ENCODE measurements at regions not wholly inside any gene's neighbourhood (a gene's known extent, or its start where the extent isn't known, plus 50 kb on each side); places are given as distances from the start of the nearest gene placed in this dataset.
A peak's percentile ranks its signal among the peaks of the same experiment; 100 is the strongest.
"Not testable (repeated sequence)": the region's sequence is repeated elsewhere in the genome, so short reads cannot be mapped to it uniquely, and the experiment has no call there.

DNA sequence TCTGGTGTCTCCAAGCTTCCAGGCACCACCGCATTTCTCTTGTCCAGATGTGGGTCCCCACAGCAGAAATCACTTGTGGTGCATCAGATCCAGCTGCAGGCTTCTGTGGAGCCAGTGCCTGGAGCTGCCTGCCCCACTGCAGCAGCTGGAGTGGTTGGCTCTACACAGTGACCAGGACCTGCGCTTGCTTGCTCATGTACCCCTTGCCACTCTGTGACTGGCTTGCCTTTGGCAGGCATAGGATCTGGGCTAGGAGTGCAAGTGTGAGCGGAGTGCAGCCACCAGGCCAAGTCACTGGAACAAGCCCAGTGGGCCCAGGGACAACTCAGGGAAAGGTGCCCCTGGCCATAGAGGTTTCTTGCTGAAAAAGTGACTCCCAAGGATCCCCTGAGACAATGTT is 1400.0 kb upstream of the ALCAM start:
- no peak for DNase-seq (ENCODE audit: low read depth in 2 of 2)

DNA sequence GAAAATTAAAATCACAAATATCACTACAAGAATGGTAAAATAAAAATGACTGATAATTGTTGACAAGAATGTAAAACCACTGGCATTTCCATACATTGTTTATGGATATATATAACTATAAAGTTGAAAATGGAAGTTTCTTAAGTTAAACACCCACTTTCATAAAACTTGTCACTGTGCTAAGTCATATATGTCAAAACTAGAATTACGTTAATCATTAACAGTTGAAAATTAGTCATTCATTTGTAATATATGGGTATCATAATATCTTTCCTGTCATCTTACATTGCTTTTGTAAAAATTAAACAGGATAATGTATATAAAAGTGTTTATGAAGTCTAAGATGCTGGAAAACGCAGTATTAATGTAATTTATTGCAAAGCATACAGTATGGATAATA is 1398.6 kb upstream of the ALCAM start:
- DNase-seq (ENCODE audit: low read depth in 2 of 2), result no peak

DNA sequence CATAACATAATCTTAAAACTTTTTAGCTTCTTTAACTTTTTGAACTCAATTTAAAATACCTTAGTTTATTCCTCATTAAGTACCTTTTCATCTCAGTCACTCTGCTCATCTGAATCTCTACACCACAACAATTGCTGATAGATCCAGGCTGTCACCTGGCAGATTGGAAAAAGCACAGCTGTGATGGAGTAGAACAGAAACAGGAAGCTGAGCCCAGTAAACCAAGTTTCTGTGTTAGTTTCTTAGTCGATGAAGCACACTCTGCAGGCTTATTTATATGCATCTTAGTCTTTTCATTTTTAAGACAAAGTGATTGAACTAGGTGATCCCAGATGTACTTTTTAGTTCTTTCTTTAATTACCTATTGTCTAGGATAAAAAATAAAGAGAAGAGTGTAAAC is 1398.0 kb upstream of the ALCAM start:
- DNase-seq (ENCODE audit: low read depth in 2 of 2), result no peak

DNA sequence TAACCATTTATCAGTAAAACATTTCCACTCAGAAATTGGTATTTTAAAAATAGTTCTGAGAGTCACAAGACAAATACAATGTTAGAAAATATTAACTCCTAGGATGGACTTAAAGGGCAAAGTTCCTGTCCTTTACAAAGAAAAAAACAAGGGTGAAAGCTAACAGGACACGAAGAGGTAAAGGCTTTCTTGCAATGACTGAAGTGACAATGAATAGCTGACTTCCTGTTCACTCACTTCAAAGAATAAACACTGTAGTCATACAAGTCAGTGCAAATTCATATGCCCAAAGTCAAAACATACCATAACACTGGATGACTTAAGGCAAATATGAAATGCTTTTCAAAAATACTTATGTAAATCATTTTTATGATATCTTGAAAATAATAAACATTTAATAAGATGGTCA is 1389.8 kb upstream of the ALCAM start:
- no peak for DNase-seq (ENCODE audit: low read depth in 2 of 2)

DNA sequence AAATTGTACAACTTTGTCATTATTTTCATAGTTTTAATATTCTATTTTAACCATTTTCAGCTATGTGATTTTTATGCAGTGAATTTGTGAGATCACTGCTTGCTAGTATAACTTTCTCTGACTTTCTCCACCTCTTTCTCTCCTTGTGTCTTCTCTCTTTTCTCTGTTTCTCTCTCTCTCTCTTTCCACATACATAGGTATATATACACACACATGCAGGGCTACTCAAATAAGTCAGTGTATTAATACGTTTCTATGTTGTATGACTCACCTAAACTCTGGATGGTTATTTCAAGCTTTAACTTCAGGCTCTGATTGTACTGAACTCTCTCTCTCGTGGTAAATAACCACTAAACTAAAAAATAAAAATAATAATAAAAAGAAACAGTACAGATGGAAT is 1389.3 kb upstream of the ALCAM start:
- DNase-seq (ENCODE audit: low read depth in 2 of 2), result no peak

DNA sequence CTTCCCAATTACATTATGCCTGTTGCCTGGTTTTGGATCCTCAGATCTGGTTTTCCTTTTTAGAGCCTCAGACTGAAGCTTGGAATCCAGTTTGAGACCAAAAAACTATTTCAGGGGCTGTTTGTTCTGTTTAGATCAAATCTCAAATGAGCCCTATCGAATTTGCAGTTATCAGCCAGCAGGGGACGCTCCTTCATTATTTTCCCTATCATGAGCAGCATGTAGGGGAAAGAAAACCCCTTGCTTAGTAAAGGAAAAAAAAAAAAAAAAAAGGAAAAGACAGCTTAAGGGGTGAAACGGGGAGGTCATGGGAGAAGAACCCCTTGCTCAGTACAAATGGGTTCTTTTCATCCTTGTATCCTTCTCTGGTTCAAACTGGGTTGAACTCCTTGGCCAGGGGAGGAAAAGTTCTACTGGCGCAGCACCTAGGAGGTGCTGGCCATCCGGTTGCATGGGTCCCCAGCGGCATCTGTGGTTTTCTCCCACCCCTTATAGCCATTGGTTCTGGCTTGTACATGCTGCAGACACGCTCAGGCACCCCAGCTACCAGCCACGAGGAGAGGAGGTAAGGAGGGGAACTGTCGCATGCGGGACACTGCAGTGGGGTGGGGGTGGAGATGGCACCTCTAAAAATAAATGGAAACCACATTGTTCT is 1375.1 kb upstream of the ALCAM start:
- peak; percentile 15 to 21 for DNase-seq (ENCODE audit: low read depth in 2 of 2)

DNA sequence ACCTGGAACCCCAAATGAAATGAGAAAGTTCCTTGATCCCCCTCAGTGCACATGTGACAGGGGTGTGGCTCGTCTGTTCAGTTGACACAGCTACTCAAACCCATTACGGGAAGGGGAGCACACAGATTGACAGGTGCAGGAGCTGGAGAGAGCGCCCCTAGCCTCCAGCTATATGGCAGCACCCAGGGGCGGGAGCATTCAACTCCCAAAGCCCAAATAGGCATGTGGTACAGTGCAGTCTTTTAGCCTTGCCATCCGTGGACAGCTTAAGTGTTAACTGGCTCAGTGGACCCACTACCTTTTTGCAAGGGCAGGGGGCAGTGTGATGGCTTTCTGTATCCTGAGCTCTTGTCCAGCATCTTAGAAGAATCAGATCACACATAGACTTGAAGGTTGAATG is 1374.2 kb upstream of the ALCAM start:
- no peak for DNase-seq (ENCODE audit: low read depth in 2 of 2)

DNA sequence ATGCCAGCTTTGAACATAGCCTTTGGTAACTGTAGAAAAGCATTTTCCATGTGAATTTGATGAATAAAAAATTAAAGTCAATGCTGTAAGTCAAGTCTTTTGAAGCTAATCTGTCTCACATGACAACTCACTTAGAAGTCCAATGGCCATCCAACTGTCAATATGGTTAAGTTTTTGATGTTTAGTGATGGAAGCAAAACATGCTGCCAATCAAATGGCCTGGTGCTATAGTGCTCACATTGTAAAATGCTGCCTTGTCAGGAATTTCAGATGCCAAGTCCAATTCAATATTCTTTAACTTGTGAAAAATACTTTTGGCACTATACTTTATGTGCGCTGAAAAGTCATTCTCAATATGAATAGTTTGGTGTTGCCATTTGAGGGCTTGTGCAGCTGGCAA is 1361.8 kb upstream of the ALCAM start:
- no peak for DNase-seq (ENCODE audit: low read depth in 2 of 2)

DNA sequence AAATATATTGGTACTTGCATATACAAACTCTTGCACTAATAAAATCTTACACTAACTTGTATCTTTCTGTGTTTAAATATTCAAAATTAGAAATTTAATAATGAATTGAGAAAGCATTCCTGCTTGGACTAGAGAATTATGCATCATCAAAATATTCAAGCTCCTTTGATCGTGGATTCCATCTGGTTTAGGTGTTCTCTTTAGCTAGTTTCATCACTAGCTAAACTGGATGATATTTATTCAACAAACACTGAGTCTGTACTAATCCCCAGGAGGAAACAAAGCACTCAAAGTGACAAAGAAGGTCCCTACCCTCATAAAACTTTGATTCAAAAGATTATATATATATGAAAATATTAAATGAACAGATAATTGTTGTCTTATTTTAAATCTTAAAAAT is 1360.9 kb upstream of the ALCAM start:
- DNase-seq (ENCODE audit: low read depth in 2 of 2), result no peak

DNA sequence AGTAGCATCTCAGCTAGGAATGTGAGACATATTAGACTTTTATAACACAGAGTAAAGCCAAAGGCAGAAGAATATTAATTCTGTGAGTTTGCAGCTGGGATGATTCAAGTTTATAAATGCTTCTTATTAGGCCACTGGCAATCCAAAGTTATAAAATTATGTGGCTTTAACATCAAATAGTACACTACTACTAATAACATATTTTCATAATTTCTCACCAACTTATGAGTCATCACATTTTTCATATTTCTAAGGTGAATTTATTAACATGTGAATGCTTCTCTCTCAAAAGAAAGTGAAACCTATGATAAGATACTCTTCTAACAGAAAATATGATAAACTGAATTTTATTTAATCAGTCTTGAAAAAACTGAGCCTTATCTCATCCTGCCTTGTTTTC is 1348.2 kb upstream of the ALCAM start:
- DNase-seq (ENCODE audit: low read depth in 2 of 2), result no peak

DNA sequence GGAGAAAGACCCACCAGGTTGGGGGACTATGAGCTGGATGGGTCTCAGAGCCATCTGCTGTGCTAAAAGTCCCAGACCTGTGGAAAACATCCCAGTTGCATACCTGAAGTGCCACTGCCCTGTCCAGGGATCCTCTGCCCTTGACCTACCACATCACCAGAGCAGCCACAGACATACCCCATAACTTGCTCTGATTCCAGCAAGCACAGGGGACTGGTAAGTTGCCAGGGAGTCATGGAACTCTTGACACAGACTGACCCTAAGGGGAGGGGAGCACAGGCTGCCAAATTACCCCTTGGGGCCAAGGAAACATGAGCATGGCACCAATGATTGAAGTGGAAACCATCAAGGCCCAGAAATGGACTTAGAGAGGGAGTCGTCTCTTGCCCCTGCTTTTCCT is 1335.1 kb upstream of the ALCAM start:
- no peak for DNase-seq (ENCODE audit: low read depth in 2 of 2)

DNA sequence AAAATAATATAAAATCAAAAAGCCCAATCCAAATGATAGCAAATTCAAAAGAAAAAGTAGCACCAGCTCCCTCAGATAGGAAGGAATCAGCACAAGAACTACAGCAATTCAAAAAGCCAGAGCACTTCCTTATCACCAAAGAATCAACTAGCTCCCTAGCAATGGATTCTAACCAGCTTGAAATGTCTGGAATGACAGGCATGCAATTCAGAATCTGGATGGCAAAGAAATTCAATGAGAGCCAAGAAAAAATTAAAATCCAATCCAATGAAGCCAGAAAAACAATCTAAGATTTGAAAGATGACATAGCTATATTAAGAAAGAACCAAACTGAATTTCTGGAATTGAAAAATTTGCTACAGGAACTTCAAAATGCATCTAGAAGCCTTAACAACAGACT is 1334.4 kb upstream of the ALCAM start:
- DNase-seq (ENCODE audit: low read depth in 2 of 2), result no peak

DNA sequence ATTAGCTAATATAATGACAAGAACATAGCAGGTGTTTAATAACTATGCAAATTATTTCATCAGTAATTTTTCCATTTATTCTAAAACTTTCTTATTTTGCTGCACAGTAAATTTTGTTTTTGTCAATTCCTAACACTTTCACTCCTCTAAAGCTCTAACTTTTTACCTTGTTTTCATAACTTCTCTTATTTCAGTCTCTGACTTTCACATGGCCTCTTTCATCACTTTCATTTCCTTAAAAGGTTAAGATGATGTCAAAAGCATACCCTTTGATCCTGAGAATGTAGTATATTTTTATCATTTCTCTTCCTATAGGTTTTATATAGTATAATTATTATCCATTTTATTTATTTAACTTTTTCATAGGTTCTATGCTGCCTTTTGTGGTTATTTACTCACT is 1325.8 kb upstream of the ALCAM start:
- no peak for DNase-seq (ENCODE audit: low read depth in 2 of 2)

DNA sequence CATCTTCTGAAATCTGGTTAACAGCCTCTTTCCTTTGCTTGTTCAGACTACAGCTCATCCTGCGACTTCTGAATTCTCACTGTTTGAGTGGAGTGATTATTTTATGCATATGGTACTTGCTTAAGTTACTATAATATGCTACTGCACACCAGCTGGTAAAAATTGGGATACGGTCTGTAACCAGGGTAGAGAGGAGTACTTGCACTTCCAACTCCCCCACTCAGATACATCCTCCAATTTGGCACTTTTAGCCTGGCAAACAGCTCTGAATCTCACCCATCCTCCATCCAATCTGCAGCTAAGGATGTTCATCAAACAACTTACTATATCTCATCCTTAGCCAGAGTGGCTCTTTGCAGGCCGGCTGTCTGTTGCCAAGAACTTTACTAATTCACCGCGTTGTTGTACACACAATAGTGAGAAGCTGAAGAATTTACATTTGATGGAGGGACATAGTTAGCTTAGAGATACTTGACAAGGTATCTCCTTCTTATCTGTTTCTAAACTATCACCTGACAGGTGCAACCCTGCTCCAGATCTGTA is 1323.6 kb upstream of the ALCAM start:
- DNase-seq (ENCODE audit: low read depth in 2 of 2), result not testable (repeated sequence)

DNA sequence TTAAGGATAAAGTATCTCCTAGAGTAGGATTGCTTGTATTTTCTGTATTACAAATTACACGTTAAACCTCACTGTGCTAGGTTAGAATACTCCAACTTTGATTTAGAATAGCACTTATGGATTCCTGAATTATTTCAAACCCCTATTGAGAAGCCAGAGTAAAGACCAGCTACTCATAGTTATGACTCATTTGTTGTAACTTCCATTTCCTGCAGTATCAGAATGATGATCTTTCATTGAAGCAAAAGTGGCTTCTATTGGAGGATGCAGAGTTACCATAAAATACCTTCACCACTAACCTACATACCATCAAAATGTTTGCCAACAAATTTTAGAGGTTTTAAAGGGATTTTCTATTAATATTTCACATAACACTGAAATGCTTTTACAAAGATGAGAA is 1322.7 kb upstream of the ALCAM start:
- DNase-seq (ENCODE audit: low read depth in 2 of 2), result no peak

DNA sequence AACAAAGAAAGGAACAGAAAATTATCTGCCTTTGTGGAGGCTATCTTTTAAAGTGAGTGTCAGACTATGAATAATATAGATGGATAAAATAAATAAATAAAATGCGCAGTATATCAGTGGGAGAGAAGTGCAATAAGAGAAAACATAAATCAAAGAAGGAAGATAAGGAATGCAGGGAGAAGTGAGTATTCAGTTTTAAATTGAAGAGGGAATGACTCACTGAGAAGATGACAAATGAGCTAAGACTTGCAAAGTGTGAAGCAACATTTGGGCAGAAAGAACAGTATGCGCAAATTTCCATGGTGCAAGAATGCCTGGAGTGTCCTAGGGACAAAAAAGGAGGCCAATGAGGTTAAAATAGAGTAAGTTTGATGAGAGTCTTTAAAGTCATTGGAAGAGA is 1300.1 kb upstream of the ALCAM start:
- no peak for DNase-seq (ENCODE audit: low read depth in 2 of 2)

DNA sequence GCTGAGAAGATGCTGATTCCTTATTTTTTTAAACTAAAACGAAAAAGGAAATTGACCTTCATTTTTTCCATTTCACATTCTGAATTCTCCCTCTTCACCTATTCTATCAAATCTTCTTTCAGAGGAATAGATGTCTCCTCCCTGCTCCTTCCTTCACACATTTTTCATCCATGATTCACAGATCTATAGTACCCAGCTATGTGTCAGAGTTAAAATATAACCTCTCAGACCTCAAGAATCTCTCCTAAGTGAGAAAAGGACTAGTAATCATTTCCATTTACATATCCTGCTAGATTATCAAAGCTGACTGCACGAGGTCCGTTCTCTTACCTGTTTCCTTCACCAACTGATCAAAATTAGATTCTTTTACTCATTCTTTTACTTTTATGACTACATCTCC is 1297.6 kb upstream of the ALCAM start:
- no peak for DNase-seq (ENCODE audit: low read depth in 2 of 2)

DNA sequence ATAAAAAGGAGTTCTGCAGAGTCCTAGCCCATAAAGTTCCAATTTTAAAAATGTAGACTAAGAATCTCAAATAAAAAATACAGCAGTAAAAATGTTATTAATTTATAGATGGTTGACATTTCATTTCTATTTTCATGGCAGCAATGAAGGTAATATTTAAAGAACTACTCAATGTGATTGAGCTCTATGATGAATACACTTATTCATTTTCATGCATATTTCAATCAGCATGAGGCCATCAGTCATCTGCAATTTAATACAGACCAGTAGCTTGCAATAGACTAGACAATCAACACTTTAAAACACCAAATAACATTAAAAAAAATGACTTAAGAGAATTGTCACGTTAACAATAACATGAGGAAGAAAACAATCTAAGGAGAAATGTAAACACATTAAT is 1295.8 kb upstream of the ALCAM start:
- DNase-seq (ENCODE audit: low read depth in 2 of 2), result no peak

DNA sequence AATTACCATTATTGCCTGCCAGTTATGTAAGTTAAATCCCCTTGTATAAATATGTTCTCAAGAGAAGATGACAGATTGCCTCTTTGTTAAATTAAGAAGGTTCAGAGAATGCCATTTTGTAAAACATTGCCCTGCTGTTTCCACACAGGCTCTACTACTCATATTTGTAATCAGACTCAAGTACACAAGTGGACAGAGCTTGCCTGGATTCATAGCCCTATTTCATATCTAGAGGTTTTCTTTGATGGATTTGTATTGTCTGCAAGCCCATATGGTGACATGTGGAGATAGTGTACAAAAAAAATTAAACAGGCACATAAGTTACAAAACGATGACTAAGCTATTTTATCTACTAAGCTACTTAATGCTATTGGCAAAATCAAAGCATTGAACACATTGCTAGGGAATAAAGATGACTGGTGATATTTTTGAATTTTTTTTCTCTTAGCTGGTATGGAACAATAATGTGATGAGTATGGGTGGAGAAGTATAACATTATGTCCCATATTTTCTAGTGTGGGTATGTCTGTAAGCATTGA is 1286.6 kb upstream of the ALCAM start:
- DNase-seq (ENCODE audit: low read depth in 2 of 2), result no peak

DNA sequence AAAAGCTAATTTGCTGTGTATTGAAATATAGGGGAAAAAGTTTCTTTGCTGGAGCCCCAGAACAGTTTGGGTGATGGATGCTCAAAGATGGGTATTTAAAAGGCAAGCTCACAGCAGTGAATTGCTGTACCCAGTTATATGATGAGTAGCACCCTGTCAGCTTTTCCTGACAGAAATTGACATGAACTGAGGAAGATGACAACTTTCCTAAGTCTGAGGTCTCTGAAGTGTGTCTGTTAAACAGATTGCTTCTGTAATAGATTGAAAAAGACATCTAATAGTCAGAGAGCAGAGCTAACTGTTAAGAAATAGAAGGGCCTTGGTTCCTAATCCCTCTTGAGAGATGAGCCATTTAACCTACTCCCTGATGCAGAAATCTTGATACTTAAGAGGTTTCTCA is 1278.0 kb upstream of the ALCAM start:
- DNase-seq (ENCODE audit: low read depth in 2 of 2), result no peak

DNA sequence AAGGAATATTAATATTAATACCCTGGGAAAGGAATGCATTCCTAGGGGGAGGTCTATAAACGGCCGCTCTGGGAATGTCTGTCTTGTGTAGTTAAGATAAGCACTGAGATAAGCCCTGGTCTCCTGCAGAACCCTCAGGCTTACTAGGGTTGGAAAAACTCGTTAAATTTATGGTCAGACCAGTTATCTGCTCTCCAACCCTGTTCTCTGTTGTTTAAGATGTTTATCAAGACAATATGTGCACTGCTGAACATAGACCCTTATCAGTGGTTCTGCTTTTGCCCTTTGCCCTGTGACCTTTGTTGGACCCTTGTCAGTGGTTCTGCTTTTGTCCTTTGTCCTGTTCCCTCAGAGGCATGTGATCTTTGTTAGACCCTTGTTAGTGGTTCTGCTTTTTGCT is 1276.7 kb upstream of the ALCAM start:
- DNase-seq (ENCODE audit: low read depth in 2 of 2), result not testable (repeated sequence)

DNA sequence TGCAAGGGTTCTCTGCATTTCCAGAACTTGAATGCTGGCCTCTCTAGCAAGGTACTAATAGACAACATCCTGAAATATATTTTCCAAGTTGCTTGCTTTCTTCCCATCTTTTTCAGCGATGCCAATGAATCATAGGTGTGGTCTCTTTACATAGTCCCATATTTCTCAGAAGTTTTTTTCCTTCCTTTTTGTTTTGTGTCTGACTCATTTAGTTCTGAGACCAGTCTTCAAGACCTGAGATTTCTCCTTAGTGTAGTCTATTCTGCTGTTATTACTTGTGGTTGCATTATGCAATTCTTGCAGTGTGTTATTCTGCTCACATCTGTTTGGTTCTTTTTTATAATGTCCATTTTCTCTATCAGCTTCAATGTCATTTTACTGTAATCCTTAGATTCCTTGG is 1265.0 kb upstream of the ALCAM start:
- no peak for DNase-seq (ENCODE audit: low read depth in 2 of 2)

DNA sequence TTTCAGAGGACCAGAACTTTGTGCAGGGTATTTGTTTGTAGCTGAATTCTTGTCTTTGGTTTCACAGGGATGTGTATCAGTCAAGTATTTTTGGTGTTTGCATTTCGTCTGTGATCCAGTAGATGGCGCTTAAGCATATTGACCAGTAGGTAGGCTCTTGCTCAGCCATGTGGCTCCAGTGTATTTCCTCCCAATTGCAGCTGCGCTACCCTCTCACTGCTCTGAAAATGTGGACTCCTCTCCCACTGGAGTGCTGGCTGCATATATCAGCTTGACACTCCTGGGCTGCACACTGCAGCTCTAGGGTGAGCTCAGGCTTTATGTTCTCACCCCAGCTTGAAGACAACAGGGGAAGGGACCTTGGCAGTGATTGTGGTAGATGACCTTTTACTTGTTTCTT is 1264.3 kb upstream of the ALCAM start:
- DNase-seq (ENCODE audit: low read depth in 2 of 2), result peak; percentile 61 to 62

DNA sequence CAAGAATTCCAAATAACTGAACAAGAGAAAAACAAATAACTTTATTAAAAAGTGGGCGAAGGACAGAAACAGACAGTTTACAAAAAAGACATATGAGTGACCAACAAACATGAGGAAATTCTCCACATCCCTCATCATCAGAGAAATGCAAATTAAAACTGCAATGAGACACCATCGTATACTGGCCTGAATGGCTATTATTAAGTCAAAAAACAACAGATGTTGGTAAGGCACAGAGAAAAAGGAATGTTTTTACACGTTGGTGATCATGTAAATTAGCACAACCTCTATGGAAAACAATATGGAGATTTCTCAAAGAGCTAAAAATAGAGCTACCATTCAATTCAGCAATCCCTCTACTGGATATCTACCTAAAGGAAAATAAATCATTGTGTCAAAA is 1260.4 kb upstream of the ALCAM start:
- DNase-seq (ENCODE audit: low read depth in 2 of 2), result no peak

Data from lung microvascular endothelial cell (primary cell).